CD4-positive, alpha-beta T cell treated with Interleukin-6 for 4 hours (primary cell): ENCODE measurements at regions not wholly inside any gene's neighbourhood (a gene's known extent, or its start where the extent isn't known, plus 50 kb on each side); places are given as distances from the start of the nearest gene placed in this dataset.
"Not testable (repeated sequence)": the region's sequence is repeated elsewhere in the genome, so short reads cannot be mapped to it uniquely, and the experiment has no call there.

Source experiments
- DNase-seq: peaks from one replicate; pipeline ENCODE4 v3.0.0-alpha.2; 2020; ENCODE audit warnings: mixed read lengths

- DNase-seq: peak; percentile 67
Measured at GRCh38 chr21:28516991-28517592, 475.6 kb downstream of the LTN1 start.

GRCh38 chr21:28516021-28516420 is 476.7 kb downstream of the LTN1 start:
- no peak for DNase-seq

DNA sequence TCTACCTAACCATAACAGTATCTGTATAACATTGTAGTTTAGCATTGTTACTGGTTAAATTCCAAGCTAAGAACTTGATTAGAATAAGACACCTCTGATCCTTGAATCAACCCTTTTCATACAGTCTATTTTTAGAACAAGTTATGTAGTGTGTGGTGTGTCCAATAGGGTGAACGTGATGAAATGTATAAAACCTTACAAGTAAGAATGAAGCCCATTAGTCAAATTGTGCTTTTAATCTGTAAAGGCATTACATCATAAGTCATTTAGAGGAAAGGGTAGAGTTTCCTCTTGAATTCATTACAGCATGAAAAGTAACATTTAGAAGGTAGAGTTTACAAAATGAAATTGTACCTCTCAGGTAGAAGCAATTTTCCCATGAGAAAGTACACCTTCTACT is 479.2 kb downstream of the LTN1 start:
- DNase-seq: no peak

GRCh38 chr21:28509031-28509430 is 483.6 kb downstream of the LTN1 start:
- no peak for DNase-seq

- no peak for DNase-seq
Measured at GRCh38 chr21:28508126-28508525, 484.6 kb downstream of the LTN1 start.

DNA sequence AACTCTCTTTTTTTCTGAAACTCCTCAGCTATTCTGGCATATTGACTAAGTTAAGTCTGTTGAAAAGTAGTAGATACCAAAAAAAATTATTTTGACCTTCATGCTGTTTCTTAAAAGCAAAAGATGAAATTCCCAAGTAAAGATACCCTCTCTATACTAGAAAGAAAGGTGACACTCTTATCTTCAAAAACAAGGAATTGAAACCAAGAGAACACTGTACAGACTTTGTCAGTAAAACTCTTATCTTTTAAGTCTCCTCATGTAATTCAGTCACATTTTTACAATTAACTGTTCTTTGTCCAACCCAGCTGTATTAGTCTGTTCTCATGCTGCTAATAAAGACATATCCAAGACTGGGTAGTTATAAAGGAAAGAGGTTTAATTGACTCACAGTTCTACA is 496.2 kb downstream of the LTN1 start:
- no peak for DNase-seq

- no peak for DNase-seq
Measured at GRCh38 chr21:28492127-28492526, 500.6 kb downstream of the LTN1 start.

GRCh38 chr21:28489821-28490350 is 502.8 kb downstream of the LTN1 start:
- DNase-seq: no peak

DNA sequence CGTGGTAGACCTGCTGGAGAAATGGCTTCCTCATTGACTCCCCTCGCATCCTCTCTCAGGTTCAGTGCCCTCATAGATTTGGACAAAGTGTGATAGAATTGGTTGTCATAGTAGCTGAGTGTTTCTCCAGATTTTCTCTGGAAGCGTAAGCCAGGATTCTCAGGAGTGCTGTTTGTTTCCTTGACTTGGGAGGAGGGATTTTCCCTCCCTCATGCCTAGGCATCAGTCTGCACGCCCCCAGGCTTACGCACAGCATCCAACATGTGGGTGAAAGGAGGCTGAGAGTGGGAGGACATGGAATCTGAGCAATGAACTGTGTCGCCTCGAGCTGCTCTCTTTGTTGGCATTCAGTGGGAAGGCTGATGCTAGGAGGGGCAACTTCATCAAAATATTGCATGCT is 503.5 kb downstream of the LTN1 start:
- no peak for DNase-seq

DNA sequence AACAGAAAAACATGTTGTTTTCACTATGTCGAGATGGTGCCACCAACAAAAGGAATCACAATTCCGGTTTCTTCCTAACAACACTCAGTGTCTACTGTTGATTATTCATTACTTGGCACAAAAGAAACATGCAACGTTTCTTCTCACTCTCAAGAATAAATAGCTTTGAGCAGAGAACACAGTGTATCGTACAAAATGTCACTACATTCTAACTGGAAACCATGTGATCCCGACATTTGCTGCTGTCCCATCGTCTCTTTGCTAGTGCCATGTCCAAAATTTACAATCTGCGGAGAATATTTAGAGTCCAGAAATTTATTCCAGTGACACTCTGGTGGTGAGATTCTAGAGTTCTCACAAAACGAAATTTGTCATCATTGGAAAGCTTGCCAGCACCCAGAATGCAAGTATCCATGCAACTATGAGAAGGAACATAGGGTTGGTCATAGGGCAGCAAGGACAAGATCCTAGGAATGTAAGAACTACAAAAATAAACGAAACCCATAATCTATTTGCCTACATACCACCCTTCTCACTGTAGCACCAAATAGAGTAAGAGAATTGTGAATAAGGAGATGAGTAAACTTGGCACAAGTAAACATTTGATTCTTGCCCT is 505.1 kb downstream of the LTN1 start:
- no peak for DNase-seq

DNA sequence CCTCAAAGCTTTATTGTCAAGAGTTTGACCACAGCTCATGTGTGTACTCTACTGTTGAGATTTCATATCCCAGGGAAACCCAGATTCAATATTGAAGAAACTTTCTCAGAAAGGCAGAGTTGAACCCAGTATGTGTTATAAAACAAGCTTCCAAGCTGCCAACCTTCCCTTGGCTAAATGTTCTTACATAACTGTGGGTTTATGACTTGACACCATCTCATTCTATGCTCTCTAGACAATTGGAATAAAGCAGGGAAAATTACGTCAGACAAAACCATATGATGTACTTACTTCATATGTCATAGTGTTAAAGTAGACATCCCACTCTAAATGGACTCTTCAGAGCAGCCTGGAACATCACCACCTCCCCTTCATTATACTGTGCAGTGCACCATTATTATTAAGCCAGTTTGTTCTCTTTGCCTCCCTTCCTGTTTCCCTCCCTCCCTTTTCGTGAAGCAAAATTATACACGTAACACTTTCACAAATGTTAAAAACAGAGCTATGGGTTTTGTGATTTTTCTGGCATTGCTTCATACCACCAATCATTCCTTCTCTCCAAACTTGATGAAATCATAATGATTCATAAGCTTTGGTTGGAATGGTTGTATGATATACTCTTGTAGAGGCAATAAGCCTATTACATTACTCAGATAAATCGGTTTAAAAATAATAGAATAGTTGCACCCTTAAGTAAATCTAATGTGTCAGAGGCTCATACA is 507.2 kb downstream of the LTN1 start:
- no peak for DNase-seq

GRCh38 chr21:28483301-28484035 is 509.2 kb downstream of the LTN1 start:
- DNase-seq: no peak

GRCh38 chr21:28482657-28483056 is 510.0 kb downstream of the LTN1 start:
- no peak for DNase-seq

DNA sequence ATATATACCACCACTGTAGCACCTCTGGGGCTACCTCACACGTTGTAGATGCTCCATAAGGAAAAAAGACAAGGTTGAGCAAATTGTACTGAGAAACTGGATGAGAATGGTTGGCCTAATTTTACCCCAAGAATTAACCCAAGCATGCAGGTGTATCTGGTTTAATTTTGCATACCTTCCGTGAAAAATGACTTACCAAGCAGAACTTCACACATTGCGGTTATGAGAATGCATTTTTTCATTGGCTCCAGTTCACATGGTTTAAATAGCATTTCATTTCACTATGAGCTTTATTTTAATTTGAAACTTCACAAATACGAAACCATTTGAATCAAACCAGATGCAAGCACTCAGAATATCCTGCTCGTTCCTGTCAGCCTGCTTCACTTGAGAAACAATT is 512.2 kb downstream of the LTN1 start:
- DNase-seq: no peak

DNA sequence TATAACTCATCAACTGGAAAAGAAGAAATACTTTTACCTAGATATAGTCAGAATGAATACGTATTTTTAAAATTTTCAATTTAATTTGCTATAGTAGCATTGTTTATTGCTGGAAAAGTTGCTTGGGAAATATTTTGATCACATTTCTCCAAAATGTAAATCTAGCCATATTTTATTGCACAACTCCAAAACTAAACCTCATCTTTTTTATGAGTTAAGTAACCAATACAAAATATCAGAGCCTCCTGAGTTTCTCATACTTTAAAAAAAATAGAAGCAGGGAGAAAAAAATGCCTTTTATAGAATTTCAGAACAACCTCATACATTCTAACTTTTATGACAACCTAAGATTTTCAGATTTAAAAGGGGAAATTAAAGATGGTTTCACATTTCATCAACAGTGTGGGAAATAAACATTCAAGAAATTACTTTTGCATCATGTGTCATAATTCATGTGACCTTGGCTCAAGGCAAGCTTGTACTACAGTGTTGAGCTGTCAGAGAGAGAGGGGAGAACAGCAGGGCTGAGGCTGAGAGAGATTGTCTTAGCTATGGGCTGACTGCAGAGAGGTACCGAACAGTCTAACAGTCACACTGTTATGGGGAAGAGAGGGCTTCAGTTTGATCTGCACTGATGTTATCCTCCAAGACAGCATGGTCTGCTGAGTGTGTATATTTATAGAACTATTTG is 519.0 kb downstream of the LTN1 start:
- no peak for DNase-seq

- DNase-seq: not testable (repeated sequence)
Measured at GRCh38 chr21:28472543-28472942, 520.1 kb downstream of the LTN1 start.

DNA sequence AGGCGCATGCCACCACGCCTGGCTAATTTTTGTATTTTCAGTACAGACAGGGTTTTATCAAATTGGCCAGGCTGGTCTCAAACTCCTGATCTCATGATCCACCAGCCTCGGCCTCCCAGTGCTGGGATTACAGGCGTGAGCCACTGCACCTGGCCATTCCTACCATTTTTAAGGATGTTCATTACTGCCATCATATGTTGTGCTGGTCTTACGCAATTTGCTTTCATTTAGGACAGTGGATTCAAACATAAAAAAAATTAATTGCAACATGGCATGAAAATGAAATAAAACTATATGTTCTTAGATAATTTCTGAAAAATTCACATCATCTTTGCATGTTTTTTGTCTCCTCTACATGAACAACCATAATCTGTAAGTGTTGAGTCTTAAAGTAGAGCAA is 527.7 kb downstream of the LTN1 start:
- DNase-seq: no peak

- no peak for DNase-seq
Measured at GRCh38 chr21:28464095-28464494, 528.6 kb downstream of the LTN1 start.

DNA sequence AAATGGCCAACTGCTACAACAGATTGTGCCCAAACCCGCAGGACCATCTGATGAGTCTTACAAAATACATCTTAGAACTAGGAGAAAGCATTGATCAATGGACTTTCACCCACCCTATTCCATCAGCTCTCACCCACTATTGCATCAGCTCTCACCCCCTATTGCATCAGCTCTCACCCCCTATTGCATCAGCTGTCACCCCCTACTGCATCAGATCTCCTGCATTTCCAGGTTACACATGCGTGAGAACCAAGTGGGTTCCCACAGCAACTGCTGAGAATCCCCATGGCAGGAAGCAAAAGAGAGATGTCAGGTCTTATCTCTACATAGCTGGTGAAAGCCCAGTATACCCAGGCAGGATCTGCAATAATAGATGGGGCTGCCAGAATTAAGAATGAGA is 533.5 kb downstream of the LTN1 start:
- DNase-seq: no peak

DNA sequence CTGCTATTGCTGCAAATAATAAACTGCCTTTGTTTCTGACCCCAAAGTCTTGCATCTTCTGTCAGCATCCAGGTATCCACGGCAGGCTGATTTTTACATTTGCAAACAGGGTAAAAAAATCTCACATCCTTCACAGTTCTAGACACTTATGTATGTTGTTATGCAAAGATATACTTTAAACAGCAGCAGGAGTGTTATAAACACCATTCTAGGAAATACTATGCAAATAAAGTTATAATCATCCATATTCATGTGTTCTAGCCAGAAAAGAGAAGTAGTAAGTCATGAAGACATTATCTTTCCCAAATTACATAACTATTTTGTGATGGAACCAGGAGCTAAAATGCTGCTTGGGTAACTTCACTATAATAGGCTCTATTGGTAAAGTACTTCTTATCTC is 534.2 kb downstream of the LTN1 start:
- DNase-seq: no peak

GRCh38 chr21:28455253-28455600 is 537.5 kb downstream of the LTN1 start:
- no peak for DNase-seq

- DNase-seq: no peak
Measured at GRCh38 chr21:28454564-28455252, 538.0 kb downstream of the LTN1 start.
